Activated naive CD8-positive, alpha-beta T cell treated with anti-CD3 and anti-CD28 coated beads, Interleukin-2, amount 10 ng/mL, durations not matched to agents 7 days and 5 days (primary cell): ENCODE measurements at regions not wholly inside any gene's neighbourhood (a gene's known extent, or its start where the extent isn't known, plus 50 kb on each side); places are given as distances from the start of the nearest gene placed in this dataset.

Experiments used
- ATAC-seq: fragments of 150-1000 bp; cut with Tn5 transposase; one replicate; pipeline ENCODE4 v1.10.0; 2021; ENCODE audit warnings: low read depth, moderate library complexity
- POLR2A ChIA-PET: fragments of 350-600 bp; sonication (Branson Sonifier 250); formaldehyde crosslinking; loops from one replicate; lab custom pipeline; 2021; ENCODE audit warnings: antibody characterized with exemption; lab: Charles Lee
- DNase-seq: peaks from one replicate; pipeline ENCODE4 v3.0.0; 2021
- H3K27ac Mint-ChIP-seq: one replicate; pipeline ENCODE4 v1.8.0; 2022; ENCODE audit warnings: mild to moderate bottlenecking, mixed read lengths
- H3K27me3 Mint-ChIP-seq: one replicate; pipeline ENCODE4 v1.8.0; 2022; ENCODE audit warnings: mild to moderate bottlenecking, moderate library complexity, mixed read lengths
- H3K36me3 Mint-ChIP-seq: one replicate; pipeline ENCODE4 v1.8.0; 2021; ENCODE audit warnings: mild to moderate bottlenecking, mixed read lengths
- H3K4me1 Mint-ChIP-seq: one replicate; pipeline ENCODE4 v1.8.0; 2021; ENCODE audit warnings: mixed read lengths
- H3K4me3 Mint-ChIP-seq: one replicate; pipeline ENCODE4 v1.8.0; 2022; ENCODE audit warnings: mild to moderate bottlenecking, moderate library complexity, mixed read lengths
- H3K9me3 Mint-ChIP-seq: one replicate; pipeline ENCODE4 v1.8.0; 2021; ENCODE audit warnings: mixed read lengths

- ATAC-seq = no peak
Observed at GRCh38 chr2:48098539-48098938, 192.2 kb upstream of the FBXO11 start.

GRCh38 chr2:48104418-48104817 lies 198.1 kb upstream of the FBXO11 start:
- Mint-ChIP-seq H3K4me3 (no peak overlapping the region), H3K9me3 (no peaks in the 10 kb centered on the region), H3K27ac (no peak overlapping the region), H3K4me1 (peaks cover 4% of the 10 kb centered on the region), H3K36me3 (no peaks in the 10 kb centered on the region), H3K27me3 (peaks cover 7% of the 10 kb centered on the region)
- DNase-seq (no peak), ATAC-seq (no peak)
- POLR2A ChIA-PET = no interaction called here

More at GRCh38 chr2:48098539-48098938, 192.2 kb upstream of the FBXO11 start:
- H3K27ac Mint-ChIP-seq = no peak overlapping the region
- no peaks in the 10 kb centered on the region for H3K4me1 Mint-ChIP-seq
- DNase-seq = no peak
- POLR2A ChIA-PET = no interaction called here
- H3K4me3 Mint-ChIP-seq = no peak overlapping the region
- H3K27me3 Mint-ChIP-seq = peaks cover 9% of the 10 kb centered on the region
- peaks cover 2% of the 10 kb centered on the region for H3K9me3 Mint-ChIP-seq
- no peaks in the 10 kb centered on the region for H3K36me3 Mint-ChIP-seq

DNA sequence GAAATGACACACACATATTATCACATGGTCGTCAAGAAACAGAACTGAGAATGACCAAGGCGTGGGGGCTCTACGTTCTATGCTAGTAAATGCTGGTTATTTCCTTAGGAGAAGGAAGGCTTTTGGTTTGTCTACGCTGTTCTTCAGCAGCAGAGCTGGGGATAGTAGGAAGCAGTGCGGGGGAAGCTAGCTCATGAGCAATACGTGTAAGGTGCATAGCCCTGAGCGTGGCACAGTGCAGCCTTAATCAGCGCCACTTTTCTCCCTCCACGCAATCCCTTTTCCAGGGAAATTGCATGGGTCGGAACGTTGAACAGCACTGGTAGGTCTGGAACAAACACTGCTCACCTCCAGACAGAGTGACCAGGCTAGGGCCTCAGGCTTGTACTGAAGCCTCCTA lies 199.6 kb upstream of the FBXO11 start:
- Mint-ChIP-seq H3K4me1 (peaks cover 4% of the 10 kb centered on the region), H3K27me3 (peaks cover 4% of the 10 kb centered on the region), H3K36me3 (no peaks in the 10 kb centered on the region), H3K4me3 (peak overlapping the region; percentile 3), H3K9me3 (no peaks in the 10 kb centered on the region), H3K27ac (no peak overlapping the region)
- DNase-seq (no peak), ATAC-seq (no peak)
- POLR2A ChIA-PET = no interaction called here

- no peaks in the 10 kb centered on the region for H3K9me3 Mint-ChIP-seq
Observed at GRCh38 chr2:48107326-48107925, 201.1 kb upstream of the FBXO11 start.

DNA sequence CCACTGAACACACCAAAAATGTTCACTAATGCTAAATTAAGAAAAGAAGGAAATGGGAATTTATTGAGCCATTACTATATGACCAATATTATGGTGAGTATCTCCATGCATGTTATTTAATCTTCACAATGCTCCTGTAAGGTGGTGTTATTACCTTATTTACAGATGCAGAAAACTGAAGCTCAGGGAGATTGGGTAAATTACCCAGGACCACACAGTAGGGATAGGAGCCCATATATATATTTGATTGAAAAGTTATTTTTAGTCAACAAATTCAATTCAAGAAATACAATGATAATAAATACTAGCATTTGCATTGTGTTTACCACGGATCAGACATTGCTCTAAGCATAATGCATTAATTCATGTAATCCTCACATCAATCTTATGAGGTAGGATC lies 202.2 kb upstream of the FBXO11 start:
- DNase-seq (no peak), ATAC-seq (no peak)
- Mint-ChIP-seq H3K36me3 (no peaks in the 10 kb centered on the region), H3K4me3 (no peak overlapping the region), H3K9me3 (no peaks in the 10 kb centered on the region), H3K4me1 (peaks cover 8% of the 10 kb centered on the region), H3K27ac (no peak overlapping the region), H3K27me3 (no peaks in the 10 kb centered on the region)
- POLR2A ChIA-PET = interaction anchor here (0.6 kb wide), 1 partner anchor 248 kb away, joined by 3 read pairs; no protein-coding TSS in a partner anchor

More at GRCh38 chr2:48107326-48107925, 201.1 kb upstream of the FBXO11 start:
- ATAC-seq = no peak
- Mint-ChIP-seq H3K27ac (no peak overlapping the region), H3K4me3 (no peak overlapping the region), H3K27me3 (no peaks in the 10 kb centered on the region), H3K36me3 (no peaks in the 10 kb centered on the region), H3K4me1 (peaks cover 6% of the 10 kb centered on the region)
- POLR2A ChIA-PET = no interaction called here
- DNase-seq = no peak

- DNase-seq = no peak
- Mint-ChIP-seq H3K27me3 (no peaks in the 10 kb centered on the region), H3K9me3 (no peaks in the 10 kb centered on the region), H3K27ac (no peak overlapping the region), H3K4me3 (no peak overlapping the region), H3K36me3 (no peaks in the 10 kb centered on the region), H3K4me1 (peaks cover 16% of the 10 kb centered on the region)
- ATAC-seq = no peak
- POLR2A ChIA-PET = interaction anchor here (0.7 kb wide), 1 partner anchor 389 kb away, joined by 5 read pairs; no protein-coding TSS in a partner anchor
Observed at GRCh38 chr2:48109491-48110204, 203.3 kb upstream of the FBXO11 start.

- Mint-ChIP-seq H3K36me3 (no peaks in the 10 kb centered on the region), H3K27ac (no peak overlapping the region), H3K27me3 (no peaks in the 10 kb centered on the region), H3K4me3 (peak overlapping the region; percentile 93), H3K9me3 (no peaks in the 10 kb centered on the region), H3K4me1 (peaks cover 18% of the 10 kb centered on the region)
- ATAC-seq (no peak), DNase-seq (no peak)
- POLR2A ChIA-PET = no interaction called here
Observed at GRCh38 chr2:48110492-48110891, 204.0 kb upstream of the FOXN2 start.

DNA sequence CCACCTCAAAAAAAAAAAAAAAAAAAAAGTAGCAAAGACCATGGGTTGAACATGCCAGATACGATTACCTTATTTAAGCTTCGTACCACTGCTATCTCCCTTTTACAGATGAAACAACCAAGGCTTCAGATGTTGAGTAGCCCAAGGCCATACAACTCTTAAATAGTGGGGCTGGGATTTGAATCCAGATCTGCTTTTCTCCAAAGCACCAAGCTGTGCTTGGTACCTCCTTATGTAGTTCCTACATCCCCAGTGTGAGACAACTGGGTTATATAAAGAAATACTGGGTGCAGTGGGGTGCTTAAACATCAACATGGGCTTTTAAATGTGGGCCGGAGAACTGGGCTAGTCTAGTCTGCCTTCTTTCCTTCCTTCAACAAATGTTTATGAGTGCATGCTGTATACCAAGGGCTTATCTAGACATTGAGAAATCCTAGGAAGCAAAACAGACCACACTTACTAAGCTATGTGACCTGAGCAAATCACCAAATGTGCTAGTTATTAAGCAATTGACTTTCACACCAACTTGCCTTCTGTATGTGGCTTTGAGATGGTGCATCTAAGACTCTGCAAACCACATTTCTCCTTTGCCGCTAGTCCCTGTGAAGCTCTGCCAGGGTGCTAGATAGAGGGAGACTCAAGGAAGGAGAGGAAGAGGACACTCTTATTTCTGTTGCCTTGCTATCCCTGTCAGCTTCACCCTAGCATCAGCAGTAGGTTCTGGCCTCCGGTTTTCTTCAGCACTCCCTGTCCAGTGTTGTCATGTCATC lies 201.4 kb upstream of the FOXN2 start:
- no peak for DNase-seq
- Mint-ChIP-seq H3K27me3 (no peaks in the 10 kb centered on the region), H3K4me3 (no peak overlapping the region), H3K36me3 (no peaks in the 10 kb centered on the region), H3K4me1 (peaks cover 14% of the 10 kb centered on the region), H3K27ac (no peak overlapping the region), H3K9me3 (no peaks in the 10 kb centered on the region)
- no peak for ATAC-seq
- POLR2A ChIA-PET = no interaction called here

DNA sequence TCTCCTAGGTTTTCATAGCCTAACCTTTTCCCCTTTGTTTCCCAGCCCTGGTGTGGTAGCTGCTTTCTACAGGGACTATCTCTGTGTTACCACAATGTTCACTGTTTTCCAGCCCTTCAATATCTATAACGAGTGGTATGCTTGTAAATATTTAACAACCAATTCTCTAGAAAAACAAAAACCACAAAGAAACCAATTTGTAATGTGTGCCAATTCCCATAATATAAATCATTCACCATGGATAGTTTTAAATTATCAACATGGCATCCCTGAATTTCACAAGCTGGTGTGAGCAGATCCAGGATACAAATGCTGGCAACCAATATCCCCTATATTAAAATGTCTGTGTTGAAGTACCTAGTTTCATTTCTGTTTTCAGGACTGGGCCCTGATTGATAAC lies 200.7 kb upstream of the FOXN2 start:
- no peak for ATAC-seq
- H3K36me3 Mint-ChIP-seq = no peaks in the 10 kb centered on the region
- no peak for DNase-seq
- H3K4me1 Mint-ChIP-seq = peaks cover 14% of the 10 kb centered on the region
- H3K9me3 Mint-ChIP-seq = no peaks in the 10 kb centered on the region
- H3K27ac Mint-ChIP-seq = no peak overlapping the region
- H3K27me3 Mint-ChIP-seq = no peaks in the 10 kb centered on the region
- no peak overlapping the region for H3K4me3 Mint-ChIP-seq
- POLR2A ChIA-PET = no interaction called here

GRCh38 chr2:48114256-48114655 lies 200.2 kb upstream of the FOXN2 start:
- no peak overlapping the region for H3K4me3 Mint-ChIP-seq
- H3K36me3 Mint-ChIP-seq = no peaks in the 10 kb centered on the region
- POLR2A ChIA-PET = no interaction called here
- H3K27ac Mint-ChIP-seq = no peak overlapping the region
- H3K4me1 Mint-ChIP-seq = peaks cover 14% of the 10 kb centered on the region
- no peak for ATAC-seq
- no peak for DNase-seq
- no peaks in the 10 kb centered on the region for H3K27me3 Mint-ChIP-seq
- no peaks in the 10 kb centered on the region for H3K9me3 Mint-ChIP-seq

DNA sequence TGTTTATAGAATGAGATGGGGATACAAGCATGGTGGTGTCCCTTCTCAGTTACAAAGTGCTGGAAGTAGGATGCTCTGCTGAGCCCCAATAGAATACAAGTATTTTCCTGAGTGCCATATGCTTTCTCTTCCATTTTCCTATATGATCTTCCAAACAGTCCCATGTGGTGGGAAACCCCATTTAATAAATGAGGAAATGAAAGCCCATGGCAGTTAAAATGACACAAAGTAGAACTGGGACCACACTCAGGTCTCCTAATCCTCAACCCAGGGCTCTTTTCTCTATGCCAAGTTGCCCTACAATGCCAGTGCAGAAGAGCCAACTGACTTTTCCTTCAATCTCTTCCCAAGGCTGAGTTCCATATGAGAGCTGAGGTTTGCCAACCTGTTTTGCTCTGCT lies 198.0 kb upstream of the FOXN2 start:
- Mint-ChIP-seq H3K4me1 (peaks cover 13% of the 10 kb centered on the region), H3K27me3 (no peaks in the 10 kb centered on the region), H3K36me3 (no peaks in the 10 kb centered on the region), H3K4me3 (no peak overlapping the region), H3K27ac (no peak overlapping the region), H3K9me3 (no peaks in the 10 kb centered on the region)
- ATAC-seq (no peak), DNase-seq (no peak)
- POLR2A ChIA-PET = no interaction called here

GRCh38 chr2:48118895-48119294 lies 195.6 kb upstream of the FOXN2 start:
- Mint-ChIP-seq H3K36me3 (no peaks in the 10 kb centered on the region), H3K4me3 (no peak overlapping the region), H3K27ac (no peak overlapping the region), H3K27me3 (no peaks in the 10 kb centered on the region), H3K4me1 (peaks cover 9% of the 10 kb centered on the region), H3K9me3 (no peaks in the 10 kb centered on the region)
- POLR2A ChIA-PET = no interaction called here
- DNase-seq = no peak
- no peak for ATAC-seq

GRCh38 chr2:48120112-48120511 lies 194.4 kb upstream of the FOXN2 start:
- Mint-ChIP-seq H3K27me3 (no peaks in the 10 kb centered on the region), H3K27ac (no peak overlapping the region), H3K9me3 (no peaks in the 10 kb centered on the region), H3K36me3 (no peaks in the 10 kb centered on the region), H3K4me3 (no peak overlapping the region), H3K4me1 (peaks cover 2% of the 10 kb centered on the region)
- no peak for ATAC-seq
- POLR2A ChIA-PET = no interaction called here
- DNase-seq = no peak
